HS-27A (cell line): ENCODE measurements at regions not wholly inside any gene's neighbourhood (a gene's known extent, or its start where the extent isn't known, plus 50 kb on each side); places are given as distances from the start of the nearest gene placed in this dataset.

Experiments
- DNase-seq: peaks from one replicate; pipeline ENCODE4 v3.0.0-alpha.2; 2012; ENCODE audit warnings: low read depth, missing footprints

DNA sequence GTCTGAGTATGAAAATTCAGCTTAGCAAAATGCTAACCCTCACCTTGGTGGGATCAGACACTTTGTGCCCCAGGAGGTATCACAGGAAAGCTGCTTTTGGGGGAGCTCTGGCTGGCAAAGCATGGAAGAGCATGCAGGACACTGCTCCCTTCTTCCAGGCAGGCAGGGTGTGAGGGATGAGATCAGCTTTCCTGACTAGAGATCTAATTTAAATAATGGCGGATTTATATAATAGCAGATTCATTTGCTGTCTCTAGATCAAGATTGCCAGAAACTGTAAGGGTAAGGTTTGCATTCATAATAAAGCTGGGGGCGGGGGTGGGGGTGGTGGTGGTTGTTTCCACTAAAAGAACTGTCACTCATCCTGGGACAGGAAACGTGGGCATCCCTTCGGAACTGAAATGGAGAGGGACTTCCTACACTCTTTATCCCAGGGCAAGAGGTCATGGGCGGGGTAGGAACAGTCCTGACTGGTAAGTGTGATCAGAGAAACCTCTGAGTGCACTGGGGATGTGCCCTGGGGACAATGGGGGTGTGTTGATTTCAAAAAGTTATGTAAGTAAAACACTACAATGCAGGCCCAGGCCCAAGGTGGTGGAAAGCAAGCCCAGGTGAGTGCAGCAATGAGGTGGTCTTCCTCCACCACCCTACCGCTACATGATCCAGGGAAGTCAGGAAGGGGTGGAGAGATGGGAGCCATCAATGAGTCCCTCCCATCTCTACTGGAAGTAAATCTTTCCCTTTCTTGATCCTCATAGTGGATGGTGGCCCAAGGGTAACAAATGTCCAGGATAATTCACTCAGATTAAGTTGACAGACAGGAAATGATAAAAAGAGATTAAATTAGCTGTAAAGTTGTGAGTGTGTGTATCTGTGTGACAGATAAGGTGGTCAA, 171.4 kb upstream of the SERPINE2 start:
- no peak for DNase-seq

DNA sequence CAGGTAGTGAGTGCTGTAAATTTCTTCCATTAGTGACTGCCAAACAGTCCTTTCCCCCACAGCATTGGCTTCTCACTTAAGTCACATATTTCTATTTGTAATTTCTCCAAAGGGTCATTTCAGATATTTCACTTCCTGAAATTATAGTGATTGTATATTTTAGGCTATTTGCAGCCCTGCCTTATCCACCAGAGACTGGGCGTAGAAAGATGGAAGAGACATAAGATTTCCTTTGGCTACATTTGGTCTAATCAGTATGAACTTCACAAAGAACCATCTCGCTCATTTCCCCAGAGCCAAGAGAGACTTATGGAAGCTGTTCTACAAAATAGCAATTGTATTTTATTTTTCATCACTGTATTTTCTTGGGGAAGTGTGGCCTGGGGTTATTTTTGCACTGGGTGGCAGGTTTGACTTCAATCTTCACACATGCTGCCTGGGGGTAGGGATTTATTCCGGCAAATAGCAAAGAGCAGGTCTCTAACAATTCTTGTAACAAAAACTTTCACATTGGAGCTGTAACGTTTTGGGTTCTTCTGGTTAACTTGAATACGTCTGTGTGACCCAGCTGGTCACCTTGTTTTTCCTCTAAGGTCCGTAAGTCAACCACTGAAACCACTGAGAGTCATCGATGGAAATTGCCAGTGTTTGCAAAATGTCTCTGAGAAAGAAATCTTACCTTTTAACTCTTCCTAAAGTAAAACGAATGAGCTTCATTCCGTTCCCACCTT, 170.6 kb upstream of the SERPINE2 start:
- DNase-seq = no peak

DNA sequence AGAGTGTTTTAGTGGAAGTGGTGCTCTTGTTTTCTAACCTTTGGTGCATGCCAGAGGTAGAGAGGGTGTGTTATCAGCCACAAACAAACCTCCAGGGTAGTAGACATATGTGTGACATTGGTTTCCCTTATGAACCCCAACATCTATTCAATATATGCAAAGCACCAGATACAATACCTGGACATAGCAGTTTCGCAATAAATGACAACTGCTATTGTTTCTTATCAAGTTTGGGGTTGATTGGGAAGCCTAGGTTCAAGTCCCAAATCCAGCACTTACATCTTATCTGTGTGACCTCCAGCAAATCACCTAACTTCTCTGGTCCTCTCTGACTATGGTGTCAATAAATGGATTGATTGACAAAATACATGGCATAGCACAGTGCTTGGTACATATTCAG, 169.4 kb upstream of the SERPINE2 start:
- no peak for DNase-seq

- DNase-seq = no peak
Measured at GRCh38 chr2:224208007-224208406, 168.9 kb upstream of the SERPINE2 start.

- no peak for DNase-seq
Measured at GRCh38 chr2:224206816-224207215, 167.7 kb upstream of the SERPINE2 start.

DNA sequence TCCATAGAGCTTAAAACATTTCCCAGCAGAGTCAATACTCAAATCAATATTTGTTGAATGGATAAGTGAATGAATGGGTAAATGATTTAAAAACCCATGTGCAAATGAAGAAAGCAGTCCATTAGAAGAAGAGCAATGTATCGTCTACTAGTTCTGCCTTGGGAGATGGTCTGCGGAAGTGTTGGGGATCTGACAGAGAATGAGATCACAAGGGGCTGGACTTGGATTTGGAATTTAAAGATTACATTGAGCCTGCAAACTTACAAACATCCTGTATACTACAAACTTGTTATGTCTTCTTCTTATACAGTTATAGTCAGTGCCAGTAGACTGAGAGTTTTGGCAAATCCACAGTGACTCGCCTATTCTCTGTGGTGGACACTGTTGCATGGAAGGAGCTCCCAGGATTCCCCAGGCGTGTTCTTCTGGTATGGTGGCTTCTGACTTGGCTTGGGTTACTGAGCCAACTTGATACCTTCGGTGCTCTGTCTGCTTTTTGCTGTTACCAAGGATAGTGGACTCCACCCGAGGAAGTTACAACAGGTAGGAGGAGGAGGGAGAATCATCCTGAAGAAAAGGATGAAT, 163.3 kb upstream of the SERPINE2 start:
- no peak for DNase-seq

DNA sequence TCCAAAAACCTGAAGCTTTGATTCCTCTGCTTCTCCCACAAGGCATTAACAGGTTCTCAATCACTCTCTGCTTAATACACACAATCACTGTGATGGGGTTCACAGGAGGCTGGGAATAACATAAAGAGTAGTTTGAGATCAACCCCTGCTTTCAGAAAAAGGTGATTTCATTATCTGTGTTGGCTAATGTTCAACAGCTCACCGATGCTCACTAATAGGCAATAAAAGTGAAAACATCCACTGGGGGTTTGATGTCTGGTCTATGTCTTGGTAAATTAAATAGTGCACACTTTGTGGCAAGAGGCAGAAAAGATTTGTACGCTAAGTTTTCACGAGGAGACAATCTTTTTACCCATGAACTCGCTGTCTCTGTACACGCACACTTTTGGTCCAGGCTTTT, 159.3 kb upstream of the SERPINE2 start:
- no peak for DNase-seq

DNA sequence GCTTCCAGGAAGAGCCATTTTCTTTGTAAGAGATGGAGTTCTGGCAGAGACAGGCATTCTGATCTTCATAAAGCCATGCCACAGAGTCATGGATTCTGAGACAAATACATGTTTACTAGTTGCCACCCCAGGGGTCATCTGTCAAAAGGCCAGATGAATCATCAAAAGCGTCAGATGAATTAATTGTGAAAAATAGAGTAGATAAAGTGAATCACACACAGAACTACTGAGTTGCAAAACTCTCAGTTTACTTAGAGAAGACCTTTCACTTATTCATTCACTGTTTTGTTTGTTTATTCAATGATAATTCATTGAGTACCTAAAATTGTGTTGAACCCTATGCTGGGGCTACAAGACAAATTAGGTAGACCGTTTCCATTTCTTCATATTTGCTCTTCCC, 157.7 kb upstream of the SERPINE2 start:
- DNase-seq = no peak

GRCh38 chr2:224195925-224196571, 157.0 kb upstream of the SERPINE2 start:
- DNase-seq = no peak

- no peak for DNase-seq
Measured at GRCh38 chr2:224194161-224194560, 155.1 kb upstream of the SERPINE2 start.

GRCh38 chr2:224191465-224191864, 152.4 kb upstream of the SERPINE2 start:
- DNase-seq = no peak

GRCh38 chr2:224190936-224191270, 151.8 kb upstream of the SERPINE2 start:
- DNase-seq = no peak

- DNase-seq = no peak
Measured at GRCh38 chr2:224190234-224190935, 151.3 kb upstream of the SERPINE2 start.

DNA sequence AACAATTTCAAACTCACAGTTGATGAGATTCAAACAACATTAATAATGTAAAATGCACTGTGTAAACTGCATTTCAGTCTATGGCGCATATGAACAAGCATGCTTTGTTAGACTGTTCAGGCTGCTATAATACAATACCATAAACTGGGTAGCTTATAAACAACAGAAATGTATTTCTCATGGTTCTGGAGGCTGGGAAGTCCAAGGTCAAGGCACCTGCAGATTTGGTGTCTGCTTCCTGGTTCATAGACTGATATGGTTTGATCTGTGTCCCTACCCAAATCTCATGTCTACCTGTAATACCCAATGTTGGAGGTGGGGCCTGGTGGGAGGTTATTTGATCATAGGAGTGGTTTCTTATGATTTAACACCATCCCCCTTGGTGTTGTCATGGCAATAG, 148.1 kb upstream of the SERPINE2 start:
- DNase-seq = no peak

- DNase-seq = no peak
Measured at GRCh38 chr2:224185023-224185601, 146.0 kb upstream of the SERPINE2 start.

DNA sequence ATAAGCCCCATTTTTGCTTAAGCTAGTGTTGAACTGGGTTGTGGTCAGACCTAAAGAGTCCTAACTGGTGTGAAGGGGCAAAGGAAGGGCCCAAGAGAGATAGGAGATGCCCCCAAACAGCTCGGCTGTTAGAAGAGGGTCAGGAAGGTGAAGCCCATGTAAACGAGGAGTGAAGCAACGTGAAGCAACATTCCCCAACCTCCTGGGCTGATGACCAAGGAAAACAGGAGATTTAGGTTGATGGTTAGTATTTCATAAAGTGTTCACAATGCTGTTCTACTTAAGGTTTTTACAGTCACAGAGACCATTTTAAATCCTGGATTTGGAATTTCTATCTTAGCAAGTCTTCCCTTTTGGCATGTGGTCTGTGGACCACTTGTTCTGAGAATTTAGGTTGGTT, 144.0 kb upstream of the SERPINE2 start:
- no peak for DNase-seq

DNA sequence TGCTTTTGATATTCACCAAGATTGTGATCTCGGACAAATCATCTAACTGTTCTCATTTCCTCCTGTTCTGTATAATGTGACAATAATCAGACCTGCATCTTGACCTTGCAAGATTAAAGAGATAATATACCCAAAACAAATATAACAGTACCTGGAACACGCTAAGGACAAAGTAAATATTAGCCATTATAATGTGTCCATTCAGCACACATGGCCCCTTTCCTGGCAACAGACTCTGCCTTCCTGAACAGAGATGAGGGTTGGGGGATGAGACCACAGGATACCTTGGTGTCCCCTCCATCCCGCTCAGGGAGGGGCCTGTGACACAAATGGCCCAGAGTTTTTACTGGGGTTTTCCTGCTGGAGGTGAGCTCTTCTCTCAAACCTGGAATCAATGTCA, 143.4 kb upstream of the SERPINE2 start:
- DNase-seq = no peak

- no peak for DNase-seq
Measured at GRCh38 chr2:224181534-224182155, 142.6 kb upstream of the SERPINE2 start.

GRCh38 chr2:224180810-224181209, 141.7 kb upstream of the SERPINE2 start:
- no peak for DNase-seq

DNA sequence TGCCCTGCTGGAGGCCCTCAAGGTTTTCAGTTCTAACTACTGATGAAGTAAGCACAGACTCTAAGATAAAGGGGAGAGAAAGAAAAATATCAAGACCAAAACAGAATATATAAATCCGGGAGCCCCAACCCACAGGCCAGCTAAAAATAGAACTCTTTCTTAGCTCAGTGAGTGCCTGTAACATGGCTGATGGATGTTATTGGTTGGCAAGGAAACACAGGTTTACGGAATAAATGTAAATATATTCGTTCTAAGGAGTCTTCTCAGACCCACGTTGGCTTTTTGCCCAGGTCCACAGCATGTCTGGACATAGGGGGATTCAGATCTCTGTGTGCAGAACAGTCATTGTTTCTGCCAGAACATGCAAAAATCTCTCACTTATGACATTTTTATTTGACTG, 139.0 kb upstream of the SERPINE2 start:
- no peak for DNase-seq

DNA sequence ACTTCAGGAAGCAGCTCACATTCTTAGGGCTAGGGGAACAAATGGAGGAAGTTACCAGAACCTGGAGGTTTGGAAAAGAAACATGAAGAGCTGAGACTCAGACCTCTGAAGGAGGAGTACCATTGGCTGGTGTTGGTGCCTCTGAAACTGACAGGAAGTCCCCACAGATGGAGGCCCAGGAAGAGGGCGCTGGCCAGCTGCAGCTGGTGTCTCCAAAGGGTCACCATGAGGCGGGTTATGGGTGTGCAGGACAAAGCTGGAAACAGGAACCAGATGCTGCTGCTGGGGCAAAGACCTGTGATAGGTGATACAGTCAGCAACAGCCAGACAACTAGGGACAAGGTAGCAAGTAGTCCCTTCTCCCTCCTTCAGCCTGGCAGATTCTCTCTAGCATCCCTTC, 136.5 kb upstream of the SERPINE2 start:
- DNase-seq = no peak
